ENCODE measurements at regions not wholly inside any gene's neighbourhood (a gene's known extent, or its start where the extent isn't known, plus 50 kb on each side); places are given as distances from the start of the nearest gene placed in this dataset.

GRCh38 chr20:58056921-58057686, 171.3 kb downstream of the ANKRD60 start (continued):
- TF ChIP-seq ZBTB4 (CRISPR knock-in tag; IDR thresholded peaks at IDR 0.05), result no peak
- TF ChIP-seq JUND (IDR thresholded peaks at IDR 0.05; ENCODE audit: low read depth, low read length), result no peak
- no peak for TF ChIP-seq HCFC1 (IDR thresholded peaks at IDR 0.05; ENCODE audit: low read length)
- no peak for TF ChIP-seq SIN3A (IDR thresholded peaks at IDR 0.05; ENCODE audit: low read depth, low read length)
- no peak for TF ChIP-seq NFYB (IDR thresholded peaks at IDR 0.05; ENCODE audit: insufficient read depth, low read depth, low read length)
- TF ChIP-seq EP300 (IDR thresholded peaks at IDR 0.05; ENCODE audit: borderline replicate concordance in 1 of 2, control insufficient read depth in 1 of 2, low read depth in 2 of 2, low read length in 2 of 2), result no peak

GRCh38 chr20:58056021-58056591, 172.3 kb downstream of the ANKRD60 start:
- H3K36me3 ChIP-seq (ENCODE audit: control insufficient read depth in 2 of 2, insufficient read depth in 2 of 2, low read length in 1 of 2), result no peaks in the 10 kb centered on the region
- ATAC-seq (no peak), DNase-seq (ENCODE audit: low read depth, low spot score) (no peak), FAIRE-seq (no peak)
- H3K4me2 ChIP-seq (ENCODE audit: control insufficient read depth, insufficient read depth), result no peak overlapping the region
- H3K27me3 ChIP-seq (replicated peaks in 1 of 2; ENCODE audit: control insufficient read depth in 2 of 2, insufficient read depth in 2 of 2, low read length in 1 of 2), result no peaks in the 10 kb centered on the region; a peak in 1 of 4 replicates
- H3K9me3 ChIP-seq (replicated peaks; ENCODE audit: control insufficient read depth, insufficient read depth, low read length), result no peaks in the 10 kb centered on the region
- no peak overlapping the region for H3K27ac ChIP-seq (ENCODE audit: control insufficient read depth, insufficient read depth)
- H4K20me1 ChIP-seq (ENCODE audit: control insufficient read depth, insufficient read depth), result no peaks in the 10 kb centered on the region
- intact Hi-C loops (cut with micrococcal nuclease; ENCODE audit: unreplicated experiment) (no loop called here), in situ Hi-C loops (cut with MboI) (no loop called here)
- no peaks in the 10 kb centered on the region for H3K79me2 ChIP-seq (ENCODE audit: control insufficient read depth, insufficient read depth, low read length)
- ChIA-PET POLR2A (interaction anchor here (0.7 kb wide), 1 partner anchor 1133 kb away, joined by 3 read pairs; no protein-coding TSS in a partner anchor), RAD21 (ENCODE audit: unreplicated experiment) (no interaction called here), SMC1A (ENCODE audit: uncharacterized antibody, unreplicated experiment) (interaction anchor here (0.9 kb wide), 1 partner anchor 14 kb away, joined by 3 read pairs; no protein-coding TSS in a partner anchor), CTCF (interaction anchor here (1.2 kb wide), 1 partner anchor 31 kb away, joined by 3 read pairs; no protein-coding TSS in a partner anchor)
- no peak overlapping the region for H3K4me3 ChIP-seq
- no TSS peak for BruUV-seq (replicated peaks)
- H2AFZ ChIP-seq (ENCODE audit: control insufficient read depth, low read depth, low read length), result no peak overlapping the region
- whole genome bisulfite sequencing (ENCODE audit: insufficient coverage, insufficient replicate concordance, low lambda C conversion rate, missing lambda C conversion rate), result 47% methylated on average over 10 of the region's 10 CpGs
- H3K9ac ChIP-seq (ENCODE audit: control insufficient read depth, insufficient read depth, low read length), result no peak overlapping the region
- H3K4me1 ChIP-seq (ENCODE audit: control insufficient read depth, insufficient read depth, low read length), result no peaks in the 10 kb centered on the region
- TF ChIP-seq RB1 (IDR thresholded peaks at IDR 0.05; ENCODE audit: borderline replicate concordance) (no peak), YBX1 (IDR thresholded peaks at IDR 0.05) (no peak), STAT3 (IDR thresholded peaks at IDR 0.05; ENCODE audit: low read depth, low read length) (no peak), POU2F2 (IDR thresholded peaks at IDR 0.05; ENCODE audit: borderline replicate concordance, low read depth, low read length) (no peak), ZZZ3 (IDR thresholded peaks at IDR 0.05; ENCODE audit: control insufficient read depth, insufficient read length, low read depth) (no peak), SKIL (IDR thresholded peaks at IDR 0.05; ENCODE audit: low read depth, poor library complexity, severe bottlenecking) (no peak), RUNX3 (IDR thresholded peaks at IDR 0.05; ENCODE audit: low read length) (no peak), NR2C2 (IDR thresholded peaks at IDR 0.05; ENCODE audit: borderline replicate concordance, control insufficient read depth, insufficient read length, low read depth) (no peak), WRNIP1 (IDR thresholded peaks at IDR 0.05; ENCODE audit: borderline replicate concordance, low read depth, low read length) (no peak)

Data from GM12878 (cell line).